Osteoblast (primary cell): ENCODE measurements at regions not wholly inside any gene's neighbourhood (a gene's known extent, or its start where the extent isn't known, plus 50 kb on each side); places are given as distances from the start of the nearest gene placed in this dataset.

Experiments used
- DNase-seq: peaks from one replicate; pipeline ENCODE4 v3.0.0; 2011; ENCODE audit warnings: low spot score, mixed read lengths; ENCODE audit not compliant: insufficient read length; ENCODE audit errors: missing footprints
- H2AFZ ChIP-seq: 2 replicates; pipeline ENCODE4 v1.6.0; 2011; ENCODE audit warnings: mild to moderate bottlenecking, low read length
- H3K27ac ChIP-seq: 2 replicates; pipeline ENCODE4 v1.5.1; 2011; ENCODE audit warnings: mild to moderate bottlenecking, low read depth, low read length, moderate library complexity
- H3K27me3 ChIP-seq: 2 replicates; pipeline ENCODE4 v1.6.0; 2012; ENCODE audit warnings: mild to moderate bottlenecking, control low read depth, inconsistent platforms, low read length, moderate library complexity; ENCODE audit not compliant: insufficient read depth
- H3K36me3 ChIP-seq: 2 replicates; pipeline ENCODE4 v1.5.1; 2011; ENCODE audit warnings: mild to moderate bottlenecking, low read length, control low read depth, moderate library complexity; ENCODE audit not compliant: insufficient read depth
- H3K4me1 ChIP-seq: 2 replicates; pipeline ENCODE4 v1.5.1; 2011; ENCODE audit warnings: mild to moderate bottlenecking, low read length, control low read depth, moderate library complexity; ENCODE audit not compliant: insufficient read depth
- H3K4me2 ChIP-seq: 2 replicates; pipeline ENCODE4 v1.6.0; 2011; ENCODE audit warnings: mild to moderate bottlenecking, low read length; ENCODE audit not compliant: insufficient read depth
- H3K4me3 ChIP-seq: fragments of 200-600 bp; sonication (generic); 3 replicates; pipeline ENCODE4 v1.5.1; 2012; ENCODE audit warnings: mild to moderate bottlenecking, low read length, inconsistent platforms; ENCODE audit not compliant: insufficient read depth
- H3K79me2 ChIP-seq: 2 replicates; pipeline ENCODE4 v1.6.0; 2012; ENCODE audit warnings: mild to moderate bottlenecking, low read length, control low read depth, inconsistent platforms; ENCODE audit not compliant: insufficient read depth
- H3K9me3 ChIP-seq: 2 replicates; pipeline ENCODE4 v1.5.1; 2011; ENCODE audit warnings: low read depth, low read length, control low read depth
- H4K20me1 ChIP-seq: 2 replicates; pipeline ENCODE4 v1.6.0; 2012; ENCODE audit warnings: mild to moderate bottlenecking, low read length, control low read depth; ENCODE audit not compliant: insufficient read depth
- TF ChIP-seq, protein P1 (sequence below): IDR thresholded peaks from 2 replicates; pipeline ENCODE4 v1.5.1; 2011; ENCODE audit warnings: mild to moderate bottlenecking, low read depth, low read length, moderate library complexity; ENCODE audit errors: extremely low read depth

DNA sequence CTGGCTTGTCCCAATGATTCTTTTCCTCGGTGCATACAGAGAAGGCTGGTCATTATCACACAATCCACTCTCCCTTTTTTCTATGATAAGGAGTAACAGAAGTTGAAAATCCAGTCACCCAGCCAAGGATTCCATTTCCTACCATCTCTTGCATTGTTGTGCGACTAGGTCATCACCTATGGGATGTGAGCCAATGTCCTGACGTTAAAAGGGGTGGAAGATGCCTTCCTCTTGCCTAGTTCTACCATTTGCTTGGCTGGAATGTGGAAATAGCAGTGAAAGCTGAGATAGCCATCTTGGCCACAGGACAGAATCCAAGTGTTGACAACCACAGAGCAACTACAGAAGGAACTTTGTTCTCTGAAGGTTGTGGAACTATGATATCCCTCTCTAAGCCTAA, 132.2 kb upstream of the KIT start:
- Histone ChIP-seq H4K20me1 (no peaks in the 10 kb centered on the region), H3K79me2 (no peaks in the 10 kb centered on the region), H3K4me2 (no peak overlapping the region), H3K9me3 (no peaks in the 10 kb centered on the region), H3K27ac (no peak overlapping the region), H3K4me3 (no peak overlapping the region), H2AFZ (no peak overlapping the region), H3K36me3 (no peaks in the 10 kb centered on the region), H3K4me1 (peaks cover 4% of the 10 kb centered on the region), H3K27me3 (no peaks in the 10 kb centered on the region)
- TF ChIP-seq, protein P1, sequence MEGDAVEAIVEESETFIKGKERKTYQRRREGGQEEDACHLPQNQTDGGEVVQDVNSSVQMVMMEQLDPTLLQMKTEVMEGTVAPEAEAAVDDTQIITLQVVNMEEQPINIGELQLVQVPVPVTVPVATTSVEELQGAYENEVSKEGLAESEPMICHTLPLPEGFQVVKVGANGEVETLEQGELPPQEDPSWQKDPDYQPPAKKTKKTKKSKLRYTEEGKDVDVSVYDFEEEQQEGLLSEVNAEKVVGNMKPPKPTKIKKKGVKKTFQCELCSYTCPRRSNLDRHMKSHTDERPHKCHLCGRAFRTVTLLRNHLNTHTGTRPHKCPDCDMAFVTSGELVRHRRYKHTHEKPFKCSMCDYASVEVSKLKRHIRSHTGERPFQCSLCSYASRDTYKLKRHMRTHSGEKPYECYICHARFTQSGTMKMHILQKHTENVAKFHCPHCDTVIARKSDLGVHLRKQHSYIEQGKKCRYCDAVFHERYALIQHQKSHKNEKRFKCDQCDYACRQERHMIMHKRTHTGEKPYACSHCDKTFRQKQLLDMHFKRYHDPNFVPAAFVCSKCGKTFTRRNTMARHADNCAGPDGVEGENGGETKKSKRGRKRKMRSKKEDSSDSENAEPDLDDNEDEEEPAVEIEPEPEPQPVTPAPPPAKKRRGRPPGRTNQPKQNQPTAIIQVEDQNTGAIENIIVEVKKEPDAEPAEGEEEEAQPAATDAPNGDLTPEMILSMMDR = no peak
- peak; percentile 80 for DNase-seq

- no peaks in the 10 kb centered on the region for H3K79me2 ChIP-seq
- no peaks in the 10 kb centered on the region for H3K27me3 ChIP-seq
- no peak overlapping the region for H3K27ac ChIP-seq
- H3K4me2 ChIP-seq = no peak overlapping the region
- no peaks in the 10 kb centered on the region for H4K20me1 ChIP-seq
- no peak overlapping the region for H3K4me3 ChIP-seq
- H3K36me3 ChIP-seq = no peaks in the 10 kb centered on the region
- peaks cover 4% of the 10 kb centered on the region for H3K4me1 ChIP-seq
- H2AFZ ChIP-seq = no peak overlapping the region
- TF ChIP-seq, protein P1 = no peak
- no peaks in the 10 kb centered on the region for H3K9me3 ChIP-seq
- DNase-seq = no peak
Observed at GRCh38 chr4:54526560-54526959, 131.2 kb upstream of the KIT start.

- Histone ChIP-seq H3K4me2 (no peak overlapping the region), H4K20me1 (no peaks in the 10 kb centered on the region), H3K9me3 (no peaks in the 10 kb centered on the region), H3K36me3 (no peaks in the 10 kb centered on the region), H3K27me3 (no peaks in the 10 kb centered on the region), H3K27ac (no peak overlapping the region), H3K4me1 (peaks cover 4% of the 10 kb centered on the region), H3K79me2 (no peaks in the 10 kb centered on the region), H3K4me3 (no peak overlapping the region), H2AFZ (no peak overlapping the region)
- TF ChIP-seq, protein P1 = no peak
- DNase-seq = no peak
Observed at GRCh38 chr4:54527532-54527931, 130.2 kb upstream of the KIT start.

- peaks cover 26% of the 10 kb centered on the region for H3K4me1 ChIP-seq
- H3K79me2 ChIP-seq = no peaks in the 10 kb centered on the region
- peak overlapping the region; percentile 90 for H2AFZ ChIP-seq
- no peaks in the 10 kb centered on the region for H3K27me3 ChIP-seq
- TF ChIP-seq, protein P1 = no peak
- no peaks in the 10 kb centered on the region for H3K9me3 ChIP-seq
- DNase-seq = peak; percentile 66
- peak overlapping the region; percentile 64 for H3K4me3 ChIP-seq
- no peak overlapping the region for H3K27ac ChIP-seq
- H3K4me2 ChIP-seq = peak overlapping the region; percentile 82
- H4K20me1 ChIP-seq = no peaks in the 10 kb centered on the region
- H3K36me3 ChIP-seq = no peaks in the 10 kb centered on the region
Observed at GRCh38 chr4:54539500-54540029, 118.2 kb upstream of the KIT start.
